ENCODE measurements at regions not wholly inside any gene's neighbourhood (a gene's known extent, or its start where the extent isn't known, plus 50 kb on each side); places are given as distances from the start of the nearest gene placed in this dataset.
"Not testable (repeated sequence)": the region's sequence is repeated elsewhere in the genome, so short reads cannot be mapped to it uniquely, and the experiment has no call there.

DNA sequence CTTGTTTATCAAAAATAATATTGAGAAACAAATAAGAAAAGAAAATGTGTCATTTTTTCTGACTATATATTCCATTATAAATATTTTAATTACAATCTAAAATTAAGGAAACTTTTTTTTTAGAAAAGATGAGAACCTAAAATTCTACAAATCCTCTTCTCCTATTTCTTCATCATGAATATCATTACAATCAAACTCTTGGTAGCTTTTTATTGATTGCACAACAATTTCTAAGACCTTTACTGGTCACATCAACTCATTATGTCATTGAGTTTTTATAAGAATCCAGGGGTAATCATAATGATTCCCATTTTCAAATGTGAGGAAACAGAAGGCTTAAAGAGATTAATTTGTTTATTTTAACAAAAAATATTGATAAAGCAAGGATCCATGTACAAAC, 841.0 kb downstream of the FRK start:
- FAIRE-seq = peak; percentile 49

- FAIRE-seq = no peak
Observed at GRCh38 chr6:115216835-115217234, 843.9 kb downstream of the FRK start.

DNA sequence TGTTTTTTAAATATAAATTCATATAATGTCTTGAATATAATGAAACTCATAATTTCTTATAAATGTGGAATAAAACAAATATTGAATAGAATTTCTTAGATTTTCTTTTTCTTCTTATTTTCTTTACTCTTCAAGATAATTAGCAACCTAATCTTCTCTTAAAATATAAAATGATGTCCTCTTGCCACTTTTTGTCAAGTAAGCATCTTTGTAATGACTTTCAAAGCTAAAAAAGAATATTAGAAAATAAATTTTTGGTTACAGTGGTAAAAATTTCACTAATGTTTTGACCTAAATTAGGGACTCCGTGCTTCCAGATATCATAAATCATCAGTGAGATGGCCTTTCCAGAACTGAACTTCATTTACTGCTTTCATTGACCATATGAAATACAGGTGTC, 846.4 kb downstream of the FRK start:
- no peak for FAIRE-seq

- FAIRE-seq = no peak
Observed at GRCh38 chr6:115203381-115203780, 857.3 kb downstream of the FRK start.

- no peak for FAIRE-seq
Observed at GRCh38 chr6:115194981-115195638, 852.3 kb upstream of the HS3ST5 start.

- no peak for FAIRE-seq
Observed at GRCh38 chr6:115191989-115192388, 849.2 kb upstream of the HS3ST5 start.

DNA sequence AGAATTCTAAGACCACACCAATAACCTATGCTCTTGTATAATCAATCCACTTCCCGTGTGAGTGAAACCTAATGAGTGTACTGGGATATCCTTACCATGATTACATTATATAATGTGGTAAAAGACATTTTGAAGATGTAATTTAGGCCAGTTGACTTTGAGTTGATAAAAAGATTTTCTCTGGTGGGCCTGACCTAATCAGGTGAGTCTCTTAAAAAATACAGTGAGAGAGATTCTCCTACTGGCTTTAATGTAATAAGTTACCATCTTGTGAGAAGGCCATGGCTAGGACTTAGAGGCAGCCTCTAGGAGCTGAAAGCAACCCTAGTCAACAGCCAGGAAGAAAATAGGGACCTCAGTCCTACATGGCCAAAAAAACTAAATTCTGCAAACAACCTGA, 847.7 kb upstream of the HS3ST5 start:
- FAIRE-seq = no peak

GRCh38 chr6:115175456-115175855, 832.6 kb upstream of the HS3ST5 start:
- FAIRE-seq = not testable (repeated sequence)

DNA sequence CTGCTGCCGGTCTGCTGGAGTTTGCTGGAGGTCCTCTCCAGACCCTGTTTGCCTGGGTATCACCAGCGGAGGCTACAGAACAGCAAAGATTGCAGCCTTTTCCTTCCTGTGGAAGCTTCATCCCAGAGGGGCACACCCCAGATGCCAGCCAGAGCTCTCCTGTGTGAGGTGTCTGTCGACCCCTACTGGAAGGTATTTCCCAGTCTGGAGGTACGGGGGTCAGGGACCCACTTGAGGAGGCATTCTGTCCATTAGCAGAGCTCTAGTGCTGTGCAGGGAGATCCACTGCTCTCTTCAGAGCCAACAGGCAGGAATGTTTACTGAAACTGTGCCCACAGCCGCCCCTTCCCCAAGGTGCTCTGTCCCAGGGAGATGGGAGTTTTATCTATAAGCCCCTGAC, 823.1 kb upstream of the HS3ST5 start:
- not testable (repeated sequence) for FAIRE-seq

GRCh38 chr6:115159733-115160132, 816.9 kb upstream of the HS3ST5 start:
- FAIRE-seq = no peak

- FAIRE-seq = no peak
Observed at GRCh38 chr6:115137910-115138309, 795.1 kb upstream of the HS3ST5 start.

- FAIRE-seq = no peak
Observed at GRCh38 chr6:115133790-115134189, 791.0 kb upstream of the HS3ST5 start.

GRCh38 chr6:115131709-115132490, 789.1 kb upstream of the HS3ST5 start:
- no peak for FAIRE-seq

- not testable (repeated sequence) for FAIRE-seq
Observed at GRCh38 chr6:115121513-115121912, 778.7 kb upstream of the HS3ST5 start.

DNA sequence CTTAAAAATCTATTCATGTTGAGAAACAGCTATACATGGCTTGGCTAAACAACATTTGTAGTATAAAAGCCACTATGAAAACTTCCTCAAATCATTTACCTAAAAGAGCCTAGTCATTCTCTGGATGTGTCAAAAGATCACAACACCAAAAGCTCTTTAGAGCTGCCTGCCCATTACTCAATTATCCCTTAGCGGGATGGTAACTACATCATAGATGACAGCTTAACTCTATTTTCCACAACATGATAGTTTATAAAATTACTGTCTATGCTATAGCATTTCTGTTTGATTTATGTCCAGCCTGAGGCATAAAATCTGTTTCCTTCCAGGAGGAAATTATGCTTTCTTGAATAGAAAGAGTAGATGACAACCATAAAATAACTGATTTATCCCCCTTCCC, 777.6 kb upstream of the HS3ST5 start:
- no peak for FAIRE-seq

DNA sequence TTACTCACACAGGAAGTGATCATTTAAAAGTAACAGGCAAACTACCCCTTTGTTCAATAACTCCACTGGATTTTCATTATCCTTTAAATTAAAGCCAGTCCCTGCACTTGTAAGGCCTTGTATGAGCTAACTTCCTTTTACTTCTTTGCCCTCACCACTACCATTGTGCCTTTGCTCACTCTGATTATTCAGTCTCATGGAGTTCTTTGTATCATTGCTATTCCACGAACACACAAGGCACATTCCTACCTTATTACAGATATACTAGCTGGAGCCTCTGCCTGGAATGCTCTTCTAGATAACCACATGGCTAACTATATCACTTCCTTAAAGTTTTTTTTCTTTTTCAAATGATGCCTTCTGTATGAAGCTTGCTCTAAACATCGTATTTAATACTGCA, 748.6 kb upstream of the HS3ST5 start:
- FAIRE-seq = no peak

- FAIRE-seq = no peak
Observed at GRCh38 chr6:115078555-115078954, 735.7 kb upstream of the HS3ST5 start.

DNA sequence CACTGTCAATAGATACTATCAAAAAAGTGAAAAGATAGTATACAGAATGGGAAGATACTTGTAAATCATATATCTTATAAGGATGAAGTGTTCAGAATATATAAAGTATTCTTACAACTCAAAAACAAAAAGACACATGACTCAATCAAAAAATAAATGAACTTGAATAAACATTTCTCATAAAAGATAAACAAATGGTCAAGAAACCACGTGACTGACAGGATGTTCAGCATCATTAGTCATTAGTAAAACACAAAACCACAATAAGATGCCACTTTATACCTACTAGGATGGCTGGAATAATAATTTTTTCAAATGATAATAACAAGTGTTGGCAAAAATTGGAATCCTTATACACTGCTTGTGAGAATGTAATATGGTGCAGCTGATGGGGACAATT, 729.1 kb upstream of the HS3ST5 start:
- no peak for FAIRE-seq

DNA sequence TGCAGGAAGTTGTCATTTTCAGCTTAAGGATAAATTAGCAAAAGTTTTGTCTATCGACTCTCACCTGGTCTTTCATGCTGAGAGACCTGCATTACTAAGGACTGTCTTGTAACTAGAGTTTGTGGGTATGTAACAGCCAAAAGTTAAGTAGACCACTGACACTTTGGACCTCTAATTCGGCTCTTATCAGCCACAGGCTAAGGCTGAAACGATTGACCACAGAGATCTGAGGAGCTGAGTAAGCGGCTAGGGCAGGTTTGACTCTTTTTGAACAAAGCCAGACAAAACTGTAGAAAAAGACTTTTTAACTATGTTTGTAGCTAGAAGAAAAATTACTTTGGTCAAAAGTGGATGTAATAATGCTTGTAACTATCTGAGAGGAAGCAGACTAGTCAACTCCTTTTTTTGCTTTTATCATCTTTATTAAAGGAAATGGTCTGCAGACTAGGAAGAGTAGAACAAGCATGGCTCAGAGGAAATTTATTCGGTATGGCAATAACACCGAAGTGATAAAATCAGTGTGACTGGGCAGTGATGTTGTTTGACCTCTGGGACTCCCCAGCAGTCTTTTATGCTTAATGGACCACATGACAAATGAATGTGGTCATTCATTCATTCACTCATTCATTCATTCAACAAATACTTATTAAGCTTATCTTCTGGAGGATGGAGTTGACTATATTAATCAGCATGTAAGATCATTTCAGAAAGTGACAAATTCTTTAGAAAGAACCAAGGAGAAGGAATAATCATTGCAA, 725.0 kb upstream of the HS3ST5 start:
- FAIRE-seq = no peak

GRCh38 chr6:115064680-115065079, 721.9 kb upstream of the HS3ST5 start:
- no peak for FAIRE-seq

- FAIRE-seq = no peak
Observed at GRCh38 chr6:115060581-115060980, 717.8 kb upstream of the HS3ST5 start.

GRCh38 chr6:115058414-115059211, 715.8 kb upstream of the HS3ST5 start:
- FAIRE-seq = no peak

DNA sequence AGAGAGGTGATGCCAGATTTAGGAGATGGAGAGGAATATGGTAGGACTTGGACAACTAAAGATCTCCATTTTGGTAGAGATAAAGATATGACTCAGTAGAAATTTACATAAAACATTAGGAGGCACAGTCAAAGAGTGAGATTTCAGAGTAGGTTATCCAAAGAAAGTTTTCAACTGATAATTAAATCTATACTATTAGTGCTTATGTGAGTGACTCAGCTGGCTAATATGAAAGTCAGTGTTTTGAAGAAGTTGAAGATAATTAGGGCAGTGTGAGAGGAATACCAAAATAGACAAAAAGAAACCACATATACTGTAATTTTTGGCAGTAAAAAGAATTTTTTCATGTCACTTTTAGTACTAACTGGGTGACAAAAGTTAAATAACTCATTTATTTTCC, 712.8 kb upstream of the HS3ST5 start:
- no peak for FAIRE-seq
